HG03139 (cell line): ENCODE measurements at regions not wholly inside any gene's neighbourhood (a gene's known extent, or its start where the extent isn't known, plus 50 kb on each side); places are given as distances from the start of the nearest gene placed in this dataset.
"Not testable (repeated sequence)": the region's sequence is repeated elsewhere in the genome, so short reads cannot be mapped to it uniquely, and the experiment has no call there.

Experiments
- ATAC-seq: cut with Tn5 transposase; IDR thresholded peaks from one replicate; pipeline ENCODE4 v1.9.1; 2021; ENCODE audit not compliant: unreplicated experiment

- ATAC-seq: no peak
Observed at GRCh38 chr9:3660936-3661335, 135.1 kb upstream of the RFX3 start.

- no peak for ATAC-seq
Observed at GRCh38 chr9:3659647-3660046, 133.8 kb upstream of the RFX3 start.

- no peak for ATAC-seq
Observed at GRCh38 chr9:3658964-3659363, 133.2 kb upstream of the RFX3 start.

- ATAC-seq: no peak
Observed at GRCh38 chr9:3656224-3656623, 130.4 kb upstream of the RFX3 start.

- ATAC-seq: no peak
Observed at GRCh38 chr9:3650994-3651622, 125.3 kb upstream of the RFX3 start.

- no peak for ATAC-seq
Observed at GRCh38 chr9:3648722-3649246, 123.0 kb upstream of the RFX3 start.

- no peak for ATAC-seq
Observed at GRCh38 chr9:3648266-3648665, 122.5 kb upstream of the RFX3 start.

GRCh38 chr9:3647652-3648051 is 121.9 kb upstream of the RFX3 start:
- ATAC-seq: no peak

- no peak for ATAC-seq
Observed at GRCh38 chr9:3646226-3646625, 120.4 kb upstream of the RFX3 start.

- not testable (repeated sequence) for ATAC-seq
Observed at GRCh38 chr9:3642075-3642474, 116.3 kb upstream of the RFX3 start.

- ATAC-seq: no peak
Observed at GRCh38 chr9:3629495-3629894, 103.7 kb upstream of the RFX3 start.

- ATAC-seq: no peak
Observed at GRCh38 chr9:3628239-3628638, 102.4 kb upstream of the RFX3 start.

GRCh38 chr9:3608011-3608410 is 82.2 kb upstream of the RFX3 start:
- peak; percentile 60 for ATAC-seq

- no peak for ATAC-seq
Observed at GRCh38 chr9:3600672-3601071, 74.9 kb upstream of the RFX3 start.

GRCh38 chr9:3597792-3598191 is 72.0 kb upstream of the RFX3 start:
- ATAC-seq: no peak

- ATAC-seq: no peak
Observed at GRCh38 chr9:3586066-3586465, 60.3 kb upstream of the RFX3 start.

GRCh38 chr9:3585606-3586005 is 59.8 kb upstream of the RFX3 start:
- no peak for ATAC-seq

- ATAC-seq: no peak
Observed at GRCh38 chr9:3578786-3579185, 53.0 kb upstream of the RFX3 start.

GRCh38 chr9:3576328-3576727 is 50.5 kb upstream of the RFX3 start:
- ATAC-seq: no peak

GRCh38 chr9:3575821-3576220 is 50.0 kb upstream of the RFX3 start:
- no peak for ATAC-seq
